Pancreas (tissue), 10 donors: ENCODE measurements at regions not wholly inside any gene's neighbourhood (a gene's known extent, or its start where the extent isn't known, plus 50 kb on each side); places are given as distances from the start of the nearest gene placed in this dataset.

Experiments
- ATAC-seq, 4 donors: fragments of 200-7000 bp; cut with Tn5 transposase; one replicate each; pipeline versions ENCODE4 v1.8.0 to v1.9.1; 2020; ENCODE audit warnings: mild to moderate bottlenecking in 4 of 4, moderate library complexity in 4 of 4
- DNase-seq, 6 donors: peaks; one replicate each; pipeline ENCODE4 v3.0.0-alpha.2; 2020
- FAIRE-seq: peaks from 2 replicates; lab custom pipeline; 2012; peaks lifted over from hg19 to GRCh38; lab: Jason Lieb, UNC
- H3K27ac ChIP-seq, 4 donors: fragments of 200-600 bp; sonication (generic); 1 replicate in 3 of 4; 2 replicates in 1 of 4; pipeline versions ENCODE4 v1.5.0 to v1.8.0; 2020
- H3K27me3 ChIP-seq, 4 donors: fragments of 200-600 bp; one replicate each; pipeline ENCODE4 v1.8.0; 2021
- H3K36me3 ChIP-seq, 3 donors: fragments of 200-600 bp; sonication (generic) in 1 of 3; one replicate each; pipeline versions ENCODE4 v1.5.0 to v1.8.0; 2020 to 2021
- H3K4me1 ChIP-seq, 3 donors: fragments of 200-600 bp; one replicate each; pipeline ENCODE4 v1.8.0; 2021
- H3K4me3 ChIP-seq, 4 donors: fragments of 200-600 bp; sonication (generic) in 2 of 4; one replicate each; pipeline versions ENCODE4 v1.5.0 to v1.8.0; 2020 to 2021
- H3K9me3 ChIP-seq, 4 donors: fragments of 200-600 bp; one replicate each; pipeline ENCODE4 v1.8.0; 2021
- WGBS, 2 donors: extraction: QIAGEN DNeasy Blood & Tissue Kit; methylation state at CpG; one replicate each; pipeline ENCODE4 v1.1.7; 2013; 5-methylcytosine and 5-hydroxymethylcytosine counted together
- intact Hi-C, 3 donors: fragments of 100-400 bp; cut with DNase I; formaldehyde crosslinking; loops; one replicate each; pipeline versions ENCODE4 v1.11.1 to v1.14.2; 2022
- TF ChIP-seq, protein P1 (sequence below), 4 donors: fragments of 200-600 bp; sonication (generic) in 3 of 4; IDR thresholded peaks; one replicate each; pipeline versions ENCODE4 v1.5.0 to v1.8.0; 2021; ENCODE audit warnings: antibody characterized with exemption in 4 of 4
- donor health status: healthy with polysubstance abuse.
- donor health status: DM: no; HTN: no; CAD: no; lungs with moderate emphysema.
- donor health status: DM: no; HTN: no; CAD: no.
- donor health status: control.
- donor health status: control.
- donor health status: Bipolar disorder and iron deficiency.
- donor health status: DM: yes; HTN: yes; CAD: no.
- donor health status: DM: no; HTN: no; CAD: no.
- donor health status: DM: no; HTN: no; CAD: no.
- donor health status: DM: yes; HTN: yes; CAD: no.

DNA sequence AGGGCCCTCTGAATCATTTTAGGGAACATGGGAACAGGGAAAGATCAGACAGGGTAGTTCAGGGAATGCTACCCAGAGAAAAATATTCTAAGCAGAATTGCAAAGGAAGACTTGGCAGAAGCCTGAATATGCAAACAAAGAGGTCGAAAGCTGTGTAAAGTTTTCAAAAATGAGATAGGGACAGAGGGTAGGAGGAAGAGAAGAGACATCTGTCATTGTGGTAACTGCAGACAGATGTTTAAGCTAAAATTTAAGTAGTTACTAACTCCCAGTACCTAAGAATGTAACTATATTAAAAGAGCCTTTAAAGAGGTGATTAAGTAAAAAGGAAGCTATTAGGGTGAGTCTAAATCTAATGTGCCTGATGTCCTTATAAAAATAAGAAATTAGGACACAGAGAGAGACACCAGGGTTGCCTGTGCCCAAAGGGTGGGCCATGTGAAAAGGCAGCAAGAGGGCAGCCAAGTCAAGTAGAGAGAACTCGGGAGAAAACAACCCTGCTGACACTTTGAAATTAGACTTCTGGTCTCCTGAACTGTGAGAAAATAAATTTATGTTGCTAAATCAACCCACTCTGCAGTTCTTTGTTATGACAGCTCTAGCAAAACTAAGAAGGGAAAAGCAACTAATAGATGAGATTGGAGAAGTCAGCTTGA, 1647.4 kb upstream of the C9orf72 start:
- TF ChIP-seq, protein P1, sequence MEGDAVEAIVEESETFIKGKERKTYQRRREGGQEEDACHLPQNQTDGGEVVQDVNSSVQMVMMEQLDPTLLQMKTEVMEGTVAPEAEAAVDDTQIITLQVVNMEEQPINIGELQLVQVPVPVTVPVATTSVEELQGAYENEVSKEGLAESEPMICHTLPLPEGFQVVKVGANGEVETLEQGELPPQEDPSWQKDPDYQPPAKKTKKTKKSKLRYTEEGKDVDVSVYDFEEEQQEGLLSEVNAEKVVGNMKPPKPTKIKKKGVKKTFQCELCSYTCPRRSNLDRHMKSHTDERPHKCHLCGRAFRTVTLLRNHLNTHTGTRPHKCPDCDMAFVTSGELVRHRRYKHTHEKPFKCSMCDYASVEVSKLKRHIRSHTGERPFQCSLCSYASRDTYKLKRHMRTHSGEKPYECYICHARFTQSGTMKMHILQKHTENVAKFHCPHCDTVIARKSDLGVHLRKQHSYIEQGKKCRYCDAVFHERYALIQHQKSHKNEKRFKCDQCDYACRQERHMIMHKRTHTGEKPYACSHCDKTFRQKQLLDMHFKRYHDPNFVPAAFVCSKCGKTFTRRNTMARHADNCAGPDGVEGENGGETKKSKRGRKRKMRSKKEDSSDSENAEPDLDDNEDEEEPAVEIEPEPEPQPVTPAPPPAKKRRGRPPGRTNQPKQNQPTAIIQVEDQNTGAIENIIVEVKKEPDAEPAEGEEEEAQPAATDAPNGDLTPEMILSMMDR (IDR thresholded peaks at IDR 0.05): no peak
- H3K36me3 ChIP-seq: no peaks in the 10 kb centered on the region
- DNase-seq (no peak), ATAC-seq (no peak), FAIRE-seq (no peak)
- no peak overlapping the region for H3K4me3 ChIP-seq
- H3K27me3 ChIP-seq: peaks cover 0 to 7% (median under 1%) of the 10 kb centered on the region in 4 donors
- no peaks in the 10 kb centered on the region for H3K9me3 ChIP-seq
- 12 to 28% methylated on average over 2 of the region's 2 CpGs for whole genome bisulfite sequencing, 2 donors
- no peaks in the 10 kb centered on the region for H3K4me1 ChIP-seq
- H3K27ac ChIP-seq: no peak overlapping the region
- intact Hi-C loops: no loop called here

DNA sequence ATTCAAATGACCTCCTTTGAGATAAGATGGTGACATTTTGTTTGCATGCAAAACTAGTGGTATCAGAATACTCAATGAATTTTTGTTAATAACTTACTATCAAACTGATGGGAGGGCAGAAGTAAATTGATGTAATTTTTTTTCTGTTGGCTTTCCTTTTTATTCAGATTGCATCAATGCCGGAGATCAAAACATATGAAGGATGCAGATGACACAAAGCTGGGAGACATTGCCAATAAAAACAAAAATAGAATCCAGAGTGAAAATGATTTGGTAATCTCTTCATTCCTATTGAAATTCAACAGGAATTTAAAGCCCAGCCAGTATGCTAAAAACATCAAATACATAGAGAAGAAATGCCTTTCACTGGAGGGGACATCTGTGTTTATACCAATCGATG, 1655.3 kb upstream of the C9orf72 start:
- no peaks in the 10 kb centered on the region for H3K27me3 ChIP-seq
- H3K9me3 ChIP-seq: no peaks in the 10 kb centered on the region
- H3K27ac ChIP-seq: no peak overlapping the region
- ATAC-seq (no peak), FAIRE-seq (no peak), DNase-seq (no peak)
- H3K36me3 ChIP-seq: no peaks in the 10 kb centered on the region
- no peak overlapping the region for H3K4me3 ChIP-seq
- intact Hi-C loops: no loop called here
- no peaks in the 10 kb centered on the region for H3K4me1 ChIP-seq
- TF ChIP-seq, protein P1 (IDR thresholded peaks at IDR 0.05): no peak
- WGBS, 2 donors: 68 to 81% methylated on average over 2 of the region's 2 CpGs

DNA sequence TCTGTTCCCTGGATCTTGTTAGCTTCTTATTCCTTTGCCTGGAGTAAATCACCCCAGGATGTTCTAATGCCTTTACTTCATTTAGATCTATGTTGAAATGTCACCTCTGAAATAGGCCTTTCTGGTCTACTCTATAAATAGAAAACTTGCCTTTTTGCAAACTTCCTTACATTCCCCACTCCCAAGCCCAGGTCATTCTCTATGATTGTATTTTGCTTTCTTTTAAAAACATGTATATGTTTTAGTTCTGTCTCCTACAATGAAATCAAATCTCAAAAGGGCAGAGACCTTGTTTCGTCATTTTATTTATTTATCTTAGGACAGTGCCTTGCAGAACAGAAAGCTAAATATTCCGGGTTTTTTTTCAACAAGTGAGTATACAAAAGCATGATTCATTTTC, 1657.7 kb upstream of the C9orf72 start:
- Histone ChIP-seq H3K9me3 (no peaks in the 10 kb centered on the region), H3K4me3 (no peak overlapping the region), H3K4me1 (no peaks in the 10 kb centered on the region), H3K27ac (no peak overlapping the region), H3K27me3 (no peaks in the 10 kb centered on the region), H3K36me3 (no peaks in the 10 kb centered on the region)
- DNase-seq (no peak), FAIRE-seq (no peak), ATAC-seq (no peak)
- TF ChIP-seq, protein P1 (IDR thresholded peaks at IDR 0.05): no peak
- intact Hi-C loops: no loop called here
- 58% methylated on average over 2 of the region's 2 CpGs for WGBS, 2 donors

DNA sequence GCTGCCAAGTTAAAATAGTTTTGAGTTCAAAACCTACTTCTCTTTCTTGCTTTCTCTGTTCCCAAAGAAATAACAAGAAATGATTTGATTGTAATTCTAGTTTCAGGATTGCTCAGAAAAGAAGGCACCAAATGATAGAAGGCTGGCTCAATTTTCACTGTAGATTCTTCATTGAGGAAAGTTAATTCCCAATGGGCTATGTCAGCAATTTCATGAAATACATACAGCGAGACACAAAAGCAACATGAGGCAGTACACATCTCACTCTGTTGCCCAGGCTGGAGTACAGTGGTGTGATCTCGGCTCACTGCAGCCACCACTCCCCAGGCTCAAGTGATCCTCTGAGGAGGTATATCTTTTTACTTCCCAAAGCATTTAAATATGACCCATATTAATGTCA, 1659.9 kb upstream of the C9orf72 start:
- Histone ChIP-seq H3K4me3 (no peak overlapping the region), H3K27ac (no peak overlapping the region), H3K4me1 (no peaks in the 10 kb centered on the region), H3K36me3 (no peaks in the 10 kb centered on the region), H3K27me3 (peaks cover 0 to 3% (median 0%) of the 10 kb centered on the region in 4 donors), H3K9me3 (no peaks in the 10 kb centered on the region)
- FAIRE-seq (no peak), DNase-seq (no peak), ATAC-seq (no peak)
- TF ChIP-seq, protein P1 (IDR thresholded peaks at IDR 0.05): no peak
- 72 to 76% methylated on average over 2 of the region's 2 CpGs for WGBS, 2 donors
- intact Hi-C loops: no loop called here

DNA sequence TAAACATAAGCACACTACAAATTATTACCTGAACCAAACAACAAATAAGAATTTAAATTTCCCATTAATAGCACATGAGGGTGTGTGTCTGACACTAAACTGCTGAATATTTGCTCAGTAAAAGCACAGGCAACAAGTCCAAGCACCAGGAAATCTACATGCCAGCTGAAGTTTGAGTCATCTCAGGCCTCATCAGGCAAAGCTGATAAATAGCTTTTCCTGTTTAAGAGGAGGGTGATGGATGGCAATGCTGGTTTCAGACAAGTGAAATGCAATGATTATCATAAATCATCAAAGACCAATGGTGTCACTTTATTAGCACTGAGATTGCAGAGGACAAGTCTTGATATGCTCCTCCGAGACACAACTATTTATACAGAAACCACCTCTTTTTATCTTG, 1668.0 kb upstream of the C9orf72 start:
- intact Hi-C loops: no loop called here
- DNase-seq: no peak

More for the DNA sequence above, 1668.0 kb upstream of the C9orf72 start:
- no peak for FAIRE-seq
- no peak for ATAC-seq
- TF ChIP-seq, protein P1 (IDR thresholded peaks at IDR 0.05): no peak
- H3K27me3 ChIP-seq: peaks cover 0 to 3% (median 0%) of the 10 kb centered on the region in 4 donors
- no peak overlapping the region for H3K27ac ChIP-seq
- no peaks in the 10 kb centered on the region for H3K4me1 ChIP-seq
- H3K4me3 ChIP-seq: no peak overlapping the region
- H3K36me3 ChIP-seq: no peaks in the 10 kb centered on the region
- no peaks in the 10 kb centered on the region for H3K9me3 ChIP-seq
- 72 to 94% methylated on average over 1 of the region's 1 CpG for WGBS, 2 donors
